Chondrocyte (in vitro differentiated cells): ENCODE measurements at regions not wholly inside any gene's neighbourhood (a gene's known extent, or its start where the extent isn't known, plus 50 kb on each side); places are given as distances from the start of the nearest gene placed in this dataset.

Experiments
- DNase-seq: peaks from one replicate; pipeline ENCODE4 v3.0.0; 2021; ENCODE audit warnings: mixed read lengths, low spot score
- H3K27ac Mint-ChIP-seq: one replicate; pipeline ENCODE4 v1.8.0; 2021; ENCODE audit warnings: mild to moderate bottlenecking, moderate library complexity, mixed read lengths; ENCODE audit not compliant: unreplicated experiment
- H3K27me3 Mint-ChIP-seq: 2 replicates; pipeline ENCODE4 v1.8.0; 2021; ENCODE audit warnings: low read depth, mixed read lengths
- H3K36me3 Mint-ChIP-seq: 2 replicates; pipeline ENCODE4 v1.8.0; 2021; ENCODE audit warnings: low read depth, mixed read lengths
- H3K4me1 Mint-ChIP-seq: 2 replicates; pipeline ENCODE4 v1.8.0; 2021; ENCODE audit warnings: low read depth, mild to moderate bottlenecking, mixed read lengths
- H3K4me3 Mint-ChIP-seq: one replicate; pipeline ENCODE4 v1.8.0; 2021; ENCODE audit warnings: mild to moderate bottlenecking, moderate library complexity, mixed read lengths; ENCODE audit not compliant: unreplicated experiment
- H3K9me3 Mint-ChIP-seq: 2 replicates; pipeline ENCODE4 v1.8.0; 2021; ENCODE audit warnings: low read depth, mixed read lengths
- CTCF ChIP-seq: fragments of 200-600 bp; sonication (generic); IDR thresholded peaks from 2 replicates; pipeline ENCODE4 v1.5.0; 2021; ENCODE audit warnings: antibody characterized with exemption, mild to moderate bottlenecking, moderate library complexity

GRCh38 chr1:199706826-199707606 lies 320.5 kb upstream of the NR5A2 start:
- H3K9me3 Mint-ChIP-seq: peaks cover 21% of the 10 kb centered on the region
- no peak for TF ChIP-seq CTCF
- peaks cover 5% of the 10 kb centered on the region for H3K36me3 Mint-ChIP-seq
- DNase-seq: no peak
- no peak overlapping the region for H3K27ac Mint-ChIP-seq
- H3K4me3 Mint-ChIP-seq: no peak overlapping the region
- H3K4me1 Mint-ChIP-seq: no peaks in the 10 kb centered on the region
- H3K27me3 Mint-ChIP-seq: peaks cover 30% of the 10 kb centered on the region

GRCh38 chr1:199710974-199711373 lies 316.5 kb upstream of the NR5A2 start:
- no peak for DNase-seq
- H3K4me3 Mint-ChIP-seq: no peak overlapping the region

DNA sequence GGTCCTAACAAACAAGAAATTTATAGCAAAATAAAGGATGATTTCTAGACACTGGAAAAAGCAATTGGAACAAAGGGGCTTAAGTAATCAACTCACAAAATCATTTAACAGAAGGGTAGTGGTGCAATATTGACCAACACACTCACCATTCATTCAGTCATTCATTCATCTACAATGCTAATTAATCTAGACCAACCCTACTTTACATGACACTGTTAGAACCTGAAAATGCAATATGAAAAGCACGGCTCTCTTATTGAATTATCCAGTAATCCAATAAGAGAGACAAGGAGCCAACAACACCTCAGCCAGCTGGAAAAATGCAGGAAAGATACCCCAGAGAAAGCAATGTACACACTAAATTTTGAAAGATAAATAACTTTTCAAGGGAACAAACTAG lies 310.8 kb upstream of the NR5A2 start:
- H3K9me3 Mint-ChIP-seq: peaks cover 15% of the 10 kb centered on the region

More at GRCh38 chr1:199710974-199711373, 316.5 kb upstream of the NR5A2 start:
- Mint-ChIP-seq H3K36me3 (peaks cover 5% of the 10 kb centered on the region), H3K9me3 (peaks cover 33% of the 10 kb centered on the region), H3K27ac (no peak overlapping the region), H3K27me3 (peaks cover 19% of the 10 kb centered on the region), H3K4me1 (no peaks in the 10 kb centered on the region)
- no peak for TF ChIP-seq CTCF

GRCh38 chr1:199719156-199719842 lies 308.2 kb upstream of the NR5A2 start:
- Mint-ChIP-seq H3K36me3 (no peaks in the 10 kb centered on the region), H3K27ac (no peak overlapping the region), H3K9me3 (peaks cover 4% of the 10 kb centered on the region), H3K4me1 (no peaks in the 10 kb centered on the region), H3K27me3 (peaks cover 26% of the 10 kb centered on the region), H3K4me3 (no peak overlapping the region)
- no peak for DNase-seq
- no peak for TF ChIP-seq CTCF

More for the DNA sequence above, 310.8 kb upstream of the NR5A2 start:
- Mint-ChIP-seq H3K36me3 (peaks cover 2% of the 10 kb centered on the region), H3K4me1 (no peaks in the 10 kb centered on the region), H3K27ac (no peak overlapping the region), H3K27me3 (peaks cover 23% of the 10 kb centered on the region), H3K4me3 (no peak overlapping the region)
- DNase-seq: no peak
- no peak for TF ChIP-seq CTCF

DNA sequence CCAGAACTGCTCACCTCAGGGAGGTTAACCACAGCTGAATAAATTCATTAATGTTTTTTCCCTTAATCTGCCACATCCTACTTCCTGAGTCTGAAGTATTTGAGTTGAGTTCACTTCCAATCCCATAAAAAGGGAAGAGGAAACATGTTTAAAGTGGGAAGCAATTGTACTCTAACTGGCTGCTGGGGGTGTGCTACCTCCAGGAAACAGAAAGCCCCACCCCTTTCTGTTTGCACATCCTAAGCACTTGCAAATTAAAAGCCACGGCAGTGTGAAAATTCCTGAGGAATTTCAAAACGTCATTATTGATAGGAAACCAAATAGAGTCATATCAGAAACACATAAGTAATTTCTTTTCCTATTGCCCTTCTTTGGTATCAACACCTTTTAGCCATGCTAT lies 307.0 kb upstream of the NR5A2 start:
- no peak overlapping the region for H3K27ac Mint-ChIP-seq
- H3K9me3 Mint-ChIP-seq: no peaks in the 10 kb centered on the region
- DNase-seq: no peak
- H3K4me1 Mint-ChIP-seq: no peaks in the 10 kb centered on the region
- H3K27me3 Mint-ChIP-seq: peaks cover 22% of the 10 kb centered on the region
- no peak for TF ChIP-seq CTCF
- H3K4me3 Mint-ChIP-seq: no peak overlapping the region
- H3K36me3 Mint-ChIP-seq: no peaks in the 10 kb centered on the region
